ENCODE measurements at regions not wholly inside any gene's neighbourhood (a gene's known extent, or its start where the extent isn't known, plus 50 kb on each side); places are given as distances from the start of the nearest gene placed in this dataset.
"Not testable (repeated sequence)": the region's sequence is repeated elsewhere in the genome, so short reads cannot be mapped to it uniquely, and the experiment has no call there.

- no peak for DNase-seq
Measured at GRCh38 chrX:131595120-131595519, 51.2 kb downstream of the OR13H1 start.

DNA sequence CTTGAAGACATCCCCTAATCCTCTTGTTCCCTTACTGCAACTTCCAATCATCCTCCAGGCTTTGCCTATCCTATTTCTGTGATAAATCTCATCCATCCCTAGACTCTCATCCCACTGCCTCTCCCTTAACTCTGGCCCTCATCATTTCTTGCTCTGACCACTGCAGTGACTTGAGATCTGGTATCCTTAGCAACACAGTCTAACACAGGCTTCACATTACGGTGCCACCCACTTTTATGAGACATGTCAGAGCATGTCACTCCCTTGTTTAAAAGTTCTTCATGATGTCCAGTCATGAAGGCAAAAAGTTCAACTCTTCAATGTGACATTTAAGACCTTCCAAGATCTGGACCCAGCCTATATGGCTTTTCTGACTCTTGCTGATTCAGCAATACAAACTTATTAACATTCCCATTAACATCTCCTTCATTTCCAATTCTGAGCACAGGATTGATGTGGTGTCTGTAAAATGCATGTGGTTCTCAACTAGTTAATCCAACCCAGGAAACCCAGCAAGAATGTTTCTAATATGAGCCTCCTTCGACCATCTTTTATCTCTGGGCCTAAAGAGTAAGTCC, 64.0 kb downstream of the OR13H1 start:
- no peak for DNase-seq

DNA sequence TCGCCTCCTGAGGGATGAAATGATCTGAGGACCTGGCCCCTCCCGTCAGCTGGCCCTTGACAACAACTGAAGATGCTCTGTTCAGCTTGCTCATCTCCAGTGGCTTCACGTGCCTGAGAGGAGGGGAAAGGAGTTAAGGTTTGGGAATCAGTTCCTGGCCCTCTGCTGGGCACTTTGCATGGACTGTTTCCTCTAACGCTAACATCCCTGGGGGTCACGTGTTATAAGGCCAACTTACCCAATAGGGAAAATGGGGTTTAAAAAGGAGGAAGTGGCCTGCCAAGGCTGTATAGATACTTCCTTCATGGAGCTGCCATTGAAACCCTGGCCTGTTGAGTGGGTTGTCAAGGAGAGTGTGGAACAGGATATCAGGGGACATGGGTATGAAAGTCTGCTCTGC, 65.6 kb downstream of the OR13H1 start:
- DNase-seq: no peak

DNA sequence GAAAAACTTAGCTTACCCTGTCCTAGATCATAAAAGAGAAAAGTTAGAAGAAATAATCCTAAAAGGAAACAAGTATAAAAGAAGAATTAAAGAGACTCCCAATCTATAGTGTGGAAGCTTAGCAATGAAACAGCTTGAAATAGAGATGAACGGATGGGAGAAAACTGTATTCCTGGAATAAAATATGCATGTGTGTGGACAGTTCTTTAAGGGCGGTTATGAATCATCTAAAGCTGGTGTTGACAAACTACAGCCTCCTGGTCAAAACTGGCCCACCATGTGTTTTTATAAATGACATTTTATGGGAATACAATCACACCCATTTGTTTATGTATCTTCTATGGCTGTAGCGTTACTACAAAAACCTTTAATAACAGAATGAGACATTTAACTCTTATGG, 69.4 kb downstream of the OR13H1 start:
- no peak for DNase-seq

- no peak for DNase-seq
Measured at GRCh38 chrX:131614241-131614640, 70.4 kb downstream of the OR13H1 start.

DNA sequence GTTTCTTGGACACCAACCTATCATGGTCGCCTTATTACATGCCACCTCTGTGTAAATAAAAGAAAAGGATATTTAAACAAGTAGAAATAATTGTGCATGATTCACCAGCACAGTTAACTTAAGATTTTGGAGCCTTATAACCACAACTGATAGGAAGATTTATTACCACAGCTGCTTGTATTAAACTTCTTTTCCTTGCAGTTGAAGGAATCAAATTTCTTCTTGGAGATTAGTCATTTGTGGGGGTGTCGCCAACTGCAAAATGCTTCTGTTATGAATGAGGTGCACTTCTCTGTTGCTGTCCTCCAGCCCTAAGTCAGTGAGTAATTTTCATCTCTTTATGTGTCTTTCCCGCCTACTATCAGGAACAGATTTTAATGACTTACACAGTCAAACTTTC, 73.3 kb downstream of the OR13H1 start:
- no peak for DNase-seq

DNA sequence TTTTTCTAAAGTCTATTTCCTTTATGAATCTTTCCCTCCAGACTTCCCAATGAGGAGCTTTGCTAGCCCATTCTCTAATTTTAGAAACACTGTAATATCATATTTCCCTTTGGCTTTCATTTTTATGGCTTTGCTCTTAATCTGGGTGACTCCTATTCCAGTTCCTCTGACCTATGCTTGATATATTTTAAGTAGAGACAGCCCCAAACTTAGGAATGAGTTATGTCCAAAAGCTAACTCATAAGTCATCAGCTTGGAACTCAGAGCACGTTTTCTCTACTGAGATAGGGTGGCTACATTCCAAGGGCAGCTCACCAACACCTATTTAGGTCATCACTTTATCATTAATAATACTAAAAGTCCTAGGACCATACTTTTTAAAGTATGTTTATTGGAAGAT, 77.8 kb downstream of the OR13H1 start:
- no peak for DNase-seq

- no peak for DNase-seq
Measured at GRCh38 chrX:131626681-131627296, 82.9 kb downstream of the OR13H1 start.

- no peak for DNase-seq
Measured at GRCh38 chrX:131630534-131630933, 86.7 kb downstream of the OR13H1 start.

- peak; percentile 27 to 33 for DNase-seq
Measured at GRCh38 chrX:131633285-131633917, 89.5 kb downstream of the OR13H1 start.

DNA sequence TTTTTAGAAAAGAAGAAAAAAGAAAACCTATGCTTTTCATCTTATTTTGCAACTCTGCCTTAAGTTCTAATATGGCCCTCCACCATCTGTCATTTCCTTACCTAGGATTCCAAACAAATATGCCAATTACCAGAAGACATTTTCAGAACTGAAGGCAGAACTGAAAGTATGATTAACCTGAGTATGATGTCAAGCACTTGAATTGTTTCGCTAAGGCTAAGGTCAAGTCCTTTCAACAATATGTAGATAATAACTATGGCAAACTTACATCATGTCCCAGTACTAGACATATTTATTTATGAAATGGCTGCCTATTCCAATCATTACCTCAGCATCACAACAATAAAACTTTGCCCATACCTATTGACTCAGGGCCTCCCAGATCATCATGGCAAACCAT, 91.0 kb downstream of the OR13H1 start:
- no peak for DNase-seq

GRCh38 chrX:131646106-131646505, 102.2 kb downstream of the OR13H1 start:
- DNase-seq: no peak

GRCh38 chrX:131649741-131650140, 105.9 kb downstream of the OR13H1 start:
- DNase-seq: no peak

GRCh38 chrX:131650637-131651410, 107.0 kb downstream of the OR13H1 start:
- no peak for DNase-seq

- DNase-seq: not testable (repeated sequence)
Measured at GRCh38 chrX:131663726-131664125, 119.9 kb downstream of the OR13H1 start.

GRCh38 chrX:131671735-131672134, 127.9 kb downstream of the OR13H1 start:
- DNase-seq: no peak

DNA sequence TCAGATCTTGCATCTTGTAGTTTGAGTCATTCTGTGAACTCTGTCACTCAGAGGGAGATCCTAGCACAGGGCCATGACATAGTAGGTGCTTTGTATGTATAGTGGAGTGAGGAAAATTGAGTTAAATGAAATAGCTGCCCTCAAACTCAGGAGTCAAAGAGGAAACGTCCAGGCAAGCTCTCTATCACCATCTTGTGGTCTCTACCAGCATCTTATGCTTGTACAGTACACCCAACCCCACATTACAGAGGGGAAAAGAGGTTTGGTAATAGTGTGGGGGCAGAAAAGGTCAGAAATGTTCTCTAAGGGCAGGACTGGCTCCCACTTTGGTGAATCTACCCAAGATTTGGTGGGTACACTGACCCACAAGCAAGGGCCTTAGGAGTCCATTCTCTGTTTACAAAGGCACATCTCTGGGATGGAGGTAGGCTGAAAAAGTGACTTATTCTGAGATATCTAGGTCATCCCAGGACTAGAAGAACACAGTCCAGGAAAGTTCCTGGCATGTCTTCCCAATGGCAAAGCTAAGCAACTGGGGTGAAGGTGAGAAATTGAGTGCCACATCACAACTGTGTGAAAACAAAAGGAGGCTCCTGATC, 131.8 kb downstream of the OR13H1 start:
- no peak for DNase-seq

- DNase-seq: peak; percentile 31 to 37
Measured at GRCh38 chrX:131677655-131678628, 134.1 kb downstream of the OR13H1 start.

DNA sequence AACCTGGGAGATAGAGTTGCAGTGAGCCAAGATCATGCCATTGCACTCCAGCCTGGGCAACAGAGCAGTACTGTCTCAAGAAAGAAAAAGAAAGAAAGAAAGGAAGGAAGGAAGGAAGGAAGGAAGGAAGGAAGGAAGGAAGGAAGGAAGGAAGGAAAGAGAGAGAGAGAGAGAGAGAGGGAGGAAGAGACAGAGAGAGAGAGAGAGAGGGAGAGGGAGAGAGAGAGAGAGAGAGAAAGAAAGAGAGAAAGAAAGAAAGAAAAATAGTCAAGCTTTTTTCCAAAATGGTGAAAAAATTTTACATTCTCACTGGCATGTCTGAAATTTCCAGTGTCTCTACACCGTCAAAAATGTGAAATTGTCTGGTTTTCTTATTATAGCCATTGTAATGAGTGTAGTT, 138.9 kb downstream of the OR13H1 start:
- DNase-seq: not testable (repeated sequence)

DNA sequence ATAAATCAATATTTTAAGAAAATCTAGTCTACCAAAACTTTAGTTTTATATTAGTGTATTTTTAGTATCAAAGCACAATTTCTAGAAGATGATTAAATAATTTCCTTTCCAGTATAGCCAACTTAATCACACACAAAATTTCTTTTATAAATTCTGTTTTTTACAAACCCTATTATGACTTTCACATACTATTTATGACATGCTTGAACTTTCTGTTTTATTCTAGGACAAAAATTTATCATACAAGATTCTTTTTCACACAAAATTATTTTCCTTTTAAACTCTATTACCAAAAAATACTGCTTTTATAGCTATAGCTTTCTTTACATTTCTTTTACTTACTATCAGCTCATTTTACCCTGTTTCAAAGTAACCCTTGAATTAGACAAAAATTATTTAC, 149.5 kb downstream of the OR13H1 start:
- DNase-seq: no peak

- not testable (repeated sequence) for DNase-seq
Measured at GRCh38 chrX:131696989-131697388, 153.1 kb downstream of the OR13H1 start.

DNA sequence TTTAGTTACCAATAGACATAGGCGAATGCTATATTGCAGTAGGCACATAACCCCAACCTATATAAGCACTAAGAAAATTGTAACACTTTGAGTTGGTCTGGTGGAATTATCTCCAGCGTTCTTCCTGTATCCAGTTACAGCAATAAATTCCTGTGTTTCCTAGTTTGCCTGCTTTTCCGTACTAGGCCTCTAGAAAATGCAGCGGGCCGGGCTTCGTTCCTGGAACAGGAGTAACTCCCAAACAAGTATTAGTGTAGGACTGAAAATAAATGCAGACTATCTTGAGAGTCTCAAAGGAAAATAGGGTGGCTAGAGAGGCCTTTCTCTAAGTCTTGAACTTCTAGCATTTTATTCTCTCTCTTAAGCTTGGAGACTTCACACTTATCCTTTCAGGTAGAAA, 159.8 kb downstream of the OR13H1 start:
- DNase-seq: no peak
